ENCODE measurements at regions not wholly inside any gene's neighbourhood (a gene's known extent, or its start where the extent isn't known, plus 50 kb on each side); places are given as distances from the start of the nearest gene placed in this dataset.
"Not testable (repeated sequence)": the region's sequence is repeated elsewhere in the genome, so short reads cannot be mapped to it uniquely, and the experiment has no call there.

- CTCF ChIA-PET; H3K4me1 Mint-ChIP-seq; H3K27me3 Mint-ChIP-seq; H3K27ac Mint-ChIP-seq; DNase-seq; H3K36me3 Mint-ChIP-seq (ENCODE audit: low read depth); H3K9me3 Mint-ChIP-seq; H3K4me3 Mint-ChIP-seq; POLR2A ChIA-PET: not testable (repeated sequence)
These were observed 166.7 kb downstream of the CENPF start for GRCh38 chr1:214769666-214770065.

GRCh38 chr1:214777364-214777763, 174.4 kb downstream of the CENPF start:
- ChIA-PET POLR2A (no interaction called here), CTCF (no interaction called here)
- no peak for DNase-seq
- no peaks in the 10 kb centered on the region for H3K27me3 Mint-ChIP-seq
- peaks cover 3% of the 10 kb centered on the region for H3K9me3 Mint-ChIP-seq
- H3K27ac Mint-ChIP-seq: no peak overlapping the region
- no peak overlapping the region for H3K4me3 Mint-ChIP-seq
- no peaks in the 10 kb centered on the region for H3K4me1 Mint-ChIP-seq
- H3K36me3 Mint-ChIP-seq (ENCODE audit: low read depth): no peaks in the 10 kb centered on the region

- Mint-ChIP-seq H3K36me3 (ENCODE audit: low read depth) (no peaks in the 10 kb centered on the region), H3K4me3 (no peak overlapping the region), H3K9me3 (no peaks in the 10 kb centered on the region), H3K27me3 (no peaks in the 10 kb centered on the region), H3K4me1 (no peaks in the 10 kb centered on the region), H3K27ac (no peak overlapping the region)
- ChIA-PET CTCF (no interaction called here), POLR2A (no interaction called here)
- no peak for DNase-seq
These were observed 189.0 kb downstream of the CENPF start for GRCh38 chr1:214791961-214792360.

GRCh38 chr1:214792527-214793186, 189.7 kb downstream of the CENPF start:
- DNase-seq: no peak
- Mint-ChIP-seq H3K4me1 (no peaks in the 10 kb centered on the region), H3K27me3 (no peaks in the 10 kb centered on the region), H3K4me3 (no peak overlapping the region), H3K9me3 (no peaks in the 10 kb centered on the region), H3K36me3 (ENCODE audit: low read depth) (no peaks in the 10 kb centered on the region), H3K27ac (no peak overlapping the region)
- CTCF ChIA-PET: no interaction called here
- POLR2A ChIA-PET: no interaction called here

- H3K9me3 Mint-ChIP-seq: no peaks in the 10 kb centered on the region
- H3K27ac Mint-ChIP-seq: no peak overlapping the region
- no peak for DNase-seq
- no peak overlapping the region for H3K4me3 Mint-ChIP-seq
- ChIA-PET CTCF (no interaction called here), POLR2A (no interaction called here)
- H3K27me3 Mint-ChIP-seq: no peaks in the 10 kb centered on the region
- no peaks in the 10 kb centered on the region for H3K36me3 Mint-ChIP-seq (ENCODE audit: low read depth)
- no peaks in the 10 kb centered on the region for H3K4me1 Mint-ChIP-seq
These were observed 190.7 kb downstream of the CENPF start for GRCh38 chr1:214793708-214794107.

- ChIA-PET POLR2A (no interaction called here), CTCF (no interaction called here)
- H3K27ac Mint-ChIP-seq: no peak overlapping the region
- DNase-seq: no peak
- no peaks in the 10 kb centered on the region for H3K4me1 Mint-ChIP-seq
- no peaks in the 10 kb centered on the region for H3K27me3 Mint-ChIP-seq
- H3K9me3 Mint-ChIP-seq: no peaks in the 10 kb centered on the region
- H3K36me3 Mint-ChIP-seq (ENCODE audit: low read depth): no peaks in the 10 kb centered on the region
- H3K4me3 Mint-ChIP-seq: no peak overlapping the region
These were observed 198.2 kb downstream of the CENPF start for GRCh38 chr1:214801191-214801590.

GRCh38 chr1:214808845-214809460, 206.0 kb downstream of the CENPF start:
- no peak overlapping the region for H3K4me3 Mint-ChIP-seq
- no peak overlapping the region for H3K27ac Mint-ChIP-seq
- H3K9me3 Mint-ChIP-seq: no peaks in the 10 kb centered on the region
- H3K27me3 Mint-ChIP-seq: no peaks in the 10 kb centered on the region
- no peaks in the 10 kb centered on the region for H3K36me3 Mint-ChIP-seq (ENCODE audit: low read depth)
- no peak for DNase-seq
- ChIA-PET CTCF (no interaction called here), POLR2A (no interaction called here)
- no peaks in the 10 kb centered on the region for H3K4me1 Mint-ChIP-seq

GRCh38 chr1:214816603-214817002, 213.6 kb downstream of the CENPF start:
- no peak for DNase-seq
- no peaks in the 10 kb centered on the region for H3K9me3 Mint-ChIP-seq
- H3K4me1 Mint-ChIP-seq: no peaks in the 10 kb centered on the region
- H3K27ac Mint-ChIP-seq: no peak overlapping the region
- H3K27me3 Mint-ChIP-seq: no peaks in the 10 kb centered on the region
- no peak overlapping the region for H3K4me3 Mint-ChIP-seq
- ChIA-PET POLR2A (no interaction called here), CTCF (no interaction called here)
- no peaks in the 10 kb centered on the region for H3K36me3 Mint-ChIP-seq (ENCODE audit: low read depth)

GRCh38 chr1:214823311-214824117, 220.5 kb downstream of the CENPF start:
- ChIA-PET CTCF (interaction anchor here (0.6 kb wide), 1 partner anchor 167 kb away, joined by 3 read pairs; no protein-coding TSS in a partner anchor), POLR2A (no interaction called here)
- H3K9me3 Mint-ChIP-seq: no peaks in the 10 kb centered on the region
- H3K27ac Mint-ChIP-seq: no peak overlapping the region
- H3K27me3 Mint-ChIP-seq: no peaks in the 10 kb centered on the region
- H3K36me3 Mint-ChIP-seq (ENCODE audit: low read depth): no peaks in the 10 kb centered on the region
- DNase-seq: no peak
- H3K4me3 Mint-ChIP-seq: no peak overlapping the region
- no peaks in the 10 kb centered on the region for H3K4me1 Mint-ChIP-seq

- ChIA-PET POLR2A (no interaction called here), CTCF (no interaction called here)
- H3K4me3 Mint-ChIP-seq: no peak overlapping the region
- H3K27ac Mint-ChIP-seq: no peak overlapping the region
- no peaks in the 10 kb centered on the region for H3K4me1 Mint-ChIP-seq
- no peaks in the 10 kb centered on the region for H3K9me3 Mint-ChIP-seq
- H3K36me3 Mint-ChIP-seq (ENCODE audit: low read depth): no peaks in the 10 kb centered on the region
- no peak for DNase-seq
- H3K27me3 Mint-ChIP-seq: no peaks in the 10 kb centered on the region
These were observed 221.8 kb downstream of the CENPF start for GRCh38 chr1:214824763-214825162.

GRCh38 chr1:214826619-214827018, 223.6 kb downstream of the CENPF start:
- no peak overlapping the region for H3K4me3 Mint-ChIP-seq
- no peaks in the 10 kb centered on the region for H3K9me3 Mint-ChIP-seq
- no peaks in the 10 kb centered on the region for H3K36me3 Mint-ChIP-seq (ENCODE audit: low read depth)
- no peaks in the 10 kb centered on the region for H3K4me1 Mint-ChIP-seq
- ChIA-PET CTCF (no interaction called here), POLR2A (no interaction called here)
- no peak overlapping the region for H3K27ac Mint-ChIP-seq
- DNase-seq: no peak
- H3K27me3 Mint-ChIP-seq: no peaks in the 10 kb centered on the region

GRCh38 chr1:214827883-214828282, 224.9 kb downstream of the CENPF start:
- POLR2A ChIA-PET: no interaction called here
- Mint-ChIP-seq H3K9me3 (no peaks in the 10 kb centered on the region), H3K4me1 (no peaks in the 10 kb centered on the region), H3K27ac (no peak overlapping the region), H3K36me3 (ENCODE audit: low read depth) (no peaks in the 10 kb centered on the region), H3K4me3 (no peak overlapping the region), H3K27me3 (no peaks in the 10 kb centered on the region)
- CTCF ChIA-PET: no interaction called here
- no peak for DNase-seq

- ChIA-PET POLR2A (no interaction called here), CTCF (no interaction called here)
- no peak for DNase-seq
- H3K27ac Mint-ChIP-seq: no peak overlapping the region
- no peaks in the 10 kb centered on the region for H3K9me3 Mint-ChIP-seq
- no peaks in the 10 kb centered on the region for H3K27me3 Mint-ChIP-seq
- H3K4me1 Mint-ChIP-seq: no peaks in the 10 kb centered on the region
- no peak overlapping the region for H3K4me3 Mint-ChIP-seq
- no peaks in the 10 kb centered on the region for H3K36me3 Mint-ChIP-seq (ENCODE audit: low read depth)
These were observed 227.9 kb downstream of the CENPF start for GRCh38 chr1:214830941-214831340.

GRCh38 chr1:214831956-214832355, 229.0 kb downstream of the CENPF start:
- Mint-ChIP-seq H3K27me3 (no peaks in the 10 kb centered on the region), H3K4me1 (no peaks in the 10 kb centered on the region), H3K27ac (no peak overlapping the region), H3K9me3 (no peaks in the 10 kb centered on the region), H3K4me3 (no peak overlapping the region), H3K36me3 (ENCODE audit: low read depth) (no peaks in the 10 kb centered on the region)
- no peak for DNase-seq
- ChIA-PET POLR2A (no interaction called here), CTCF (no interaction called here)

Measured in activated CD4-positive, alpha-beta T cell treated with anti-CD3 and anti-CD28 coated beads, Interleukin-2, amount 10 ng/mL, durations not matched to agents 7 days and 5 days (primary cell).